Upper lobe of left lung (tissue), 4 donors: ENCODE measurements at regions not wholly inside any gene's neighbourhood (a gene's known extent, or its start where the extent isn't known, plus 50 kb on each side); places are given as distances from the start of the nearest gene placed in this dataset.

Source experiments
- POLR2AphosphoS5 ChIP-seq, 2 donors: sonication (generic); formaldehyde crosslinking; IDR thresholded peaks; one replicate each; pipeline ENCODE4 v1.5.1; 2017; ENCODE audit warnings: antibody characterized with exemption in 2 of 2
- TF ChIP-seq, protein P1 (sequence below), 6 experiments: fragments of 450-650 bp in 4 of 6; fragments of 200-600 bp in 2 of 6; sonication (generic) in 2 of 6; IDR thresholded peaks; one replicate each; pipeline ENCODE4 v1.5.1; 2016 to 2019; ENCODE audit warnings: antibody characterized with exemption in 6 of 6

DNA sequence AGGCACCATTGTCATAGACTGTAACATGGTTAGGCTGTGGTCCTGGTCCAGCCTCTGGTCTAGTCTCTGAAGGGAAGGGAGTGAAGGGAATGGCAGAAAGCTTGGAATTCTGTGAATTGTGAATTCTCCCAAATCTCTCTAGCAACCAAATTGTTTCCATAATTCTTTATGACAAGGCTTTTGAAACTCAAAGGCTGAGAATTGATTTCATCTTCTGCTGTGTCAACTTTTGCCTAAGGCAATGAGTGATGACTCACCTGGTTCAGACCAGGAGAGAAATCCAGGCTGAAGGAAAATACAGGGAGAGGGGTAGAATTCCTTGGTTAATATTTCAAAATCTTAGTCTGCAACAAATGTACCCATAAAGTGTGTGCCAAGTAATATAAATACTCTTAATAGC lies 82.6 kb upstream of the ADPGK start:
- TF ChIP-seq, protein P1, sequence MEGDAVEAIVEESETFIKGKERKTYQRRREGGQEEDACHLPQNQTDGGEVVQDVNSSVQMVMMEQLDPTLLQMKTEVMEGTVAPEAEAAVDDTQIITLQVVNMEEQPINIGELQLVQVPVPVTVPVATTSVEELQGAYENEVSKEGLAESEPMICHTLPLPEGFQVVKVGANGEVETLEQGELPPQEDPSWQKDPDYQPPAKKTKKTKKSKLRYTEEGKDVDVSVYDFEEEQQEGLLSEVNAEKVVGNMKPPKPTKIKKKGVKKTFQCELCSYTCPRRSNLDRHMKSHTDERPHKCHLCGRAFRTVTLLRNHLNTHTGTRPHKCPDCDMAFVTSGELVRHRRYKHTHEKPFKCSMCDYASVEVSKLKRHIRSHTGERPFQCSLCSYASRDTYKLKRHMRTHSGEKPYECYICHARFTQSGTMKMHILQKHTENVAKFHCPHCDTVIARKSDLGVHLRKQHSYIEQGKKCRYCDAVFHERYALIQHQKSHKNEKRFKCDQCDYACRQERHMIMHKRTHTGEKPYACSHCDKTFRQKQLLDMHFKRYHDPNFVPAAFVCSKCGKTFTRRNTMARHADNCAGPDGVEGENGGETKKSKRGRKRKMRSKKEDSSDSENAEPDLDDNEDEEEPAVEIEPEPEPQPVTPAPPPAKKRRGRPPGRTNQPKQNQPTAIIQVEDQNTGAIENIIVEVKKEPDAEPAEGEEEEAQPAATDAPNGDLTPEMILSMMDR (IDR thresholded peaks at IDR 0.05): no peak
- TF ChIP-seq POLR2AphosphoS5 (IDR thresholded peaks at IDR 0.05): no peak
